ELF-1 (cell line): ENCODE measurements at regions not wholly inside any gene's neighbourhood (a gene's known extent, or its start where the extent isn't known, plus 50 kb on each side); places are given as distances from the start of the nearest gene placed in this dataset.
A peak's percentile ranks its signal among the peaks of the same experiment; 100 is the strongest.
"Not testable (repeated sequence)": the region's sequence is repeated elsewhere in the genome, so short reads cannot be mapped to it uniquely, and the experiment has no call there.

ENCODE experiments used
- DNase-seq: peaks from one replicate; pipeline ENCODE4 v3.0.0-alpha.2; 2016; ENCODE audit warnings: low read depth, low spot score

GRCh38 chr6:63440594-63440993, 120.8 kb upstream of the LGSN start:
- DNase-seq, result no peak

- DNase-seq, result no peak
Measured at GRCh38 chr6:63441266-63441956, 121.6 kb upstream of the LGSN start.

GRCh38 chr6:63442870-63443269, 123.1 kb upstream of the LGSN start:
- DNase-seq, result no peak

- no peak for DNase-seq
Measured at GRCh38 chr6:63444768-63445167, 125.0 kb upstream of the LGSN start.

- no peak for DNase-seq
Measured at GRCh38 chr6:63446405-63446804, 125.9 kb upstream of the LOC128125822 start.

GRCh38 chr6:63447134-63447533, 125.1 kb upstream of the LOC128125822 start:
- DNase-seq, result no peak

GRCh38 chr6:63448229-63448628, 124.1 kb upstream of the LOC128125822 start:
- DNase-seq, result no peak

GRCh38 chr6:63449714-63450113, 122.6 kb upstream of the LOC128125822 start:
- DNase-seq, result no peak

- DNase-seq, result no peak
Measured at GRCh38 chr6:63451238-63451637, 121.0 kb upstream of the LOC128125822 start.

- no peak for DNase-seq
Measured at GRCh38 chr6:63452125-63452524, 120.2 kb upstream of the LOC128125822 start.

GRCh38 chr6:63456734-63457133, 115.5 kb upstream of the LOC128125822 start:
- no peak for DNase-seq

GRCh38 chr6:63458480-63459115, 113.7 kb upstream of the LOC128125822 start:
- DNase-seq, result no peak

- no peak for DNase-seq
Measured at GRCh38 chr6:63459814-63460213, 112.5 kb upstream of the LOC128125822 start.

GRCh38 chr6:63460971-63461370, 111.3 kb upstream of the LOC128125822 start:
- no peak for DNase-seq

- DNase-seq, result no peak
Measured at GRCh38 chr6:63464060-63464459, 108.2 kb upstream of the LOC128125822 start.

- no peak for DNase-seq
Measured at GRCh38 chr6:63465750-63466149, 106.5 kb upstream of the LOC128125822 start.

GRCh38 chr6:63466242-63466733, 106.0 kb upstream of the LOC128125822 start:
- no peak for DNase-seq

- no peak for DNase-seq
Measured at GRCh38 chr6:63467247-63467954, 104.9 kb upstream of the LOC128125822 start.

GRCh38 chr6:63471145-63471544, 101.1 kb upstream of the LOC128125822 start:
- not testable (repeated sequence) for DNase-seq

- no peak for DNase-seq
Measured at GRCh38 chr6:63471654-63472053, 100.6 kb upstream of the LOC128125822 start.

GRCh38 chr6:63475707-63476106, 96.6 kb upstream of the LOC128125822 start:
- DNase-seq, result no peak

GRCh38 chr6:63476302-63476701, 96.0 kb upstream of the LOC128125822 start:
- DNase-seq, result peak; percentile 3
